PC-9 (cell line): ENCODE measurements at regions not wholly inside any gene's neighbourhood (a gene's known extent, or its start where the extent isn't known, plus 50 kb on each side); places are given as distances from the start of the nearest gene placed in this dataset.

Experiments
- BruUV-seq: library from RNA; stranded (reverse); fragments of 400-500 nt; replicated peaks from 2 replicates; lab custom pipeline; 2021; lab: Mats Ljungman, UMichigan
- CTCF ChIA-PET: fragments of 300-600 bp; sonication (Branson Sonifier 250); formaldehyde crosslinking; loops from one replicate; lab custom pipeline; 2022; ENCODE audit warnings: antibody characterized with exemption; lab: Charles Lee
- POLR2A ChIA-PET: fragments of 300-600 bp; sonication (Branson Sonifier 250); formaldehyde crosslinking; loops from one replicate; lab custom pipeline; 2022; ENCODE audit warnings: antibody characterized with exemption; ENCODE audit not compliant: unreplicated experiment; lab: Charles Lee
- DNase-seq, 2 experiments: peaks; one replicate each; pipeline versions ENCODE4 v3.0.0 to v3.0.0-alpha.2; 2015 to 2022; ENCODE audit warnings: mixed read lengths in 1 of 2
- H2AFZ ChIP-seq: fragments of 200-600 bp; sonication (generic); 2 replicates; pipeline ENCODE4 v1.8.1; 2017; ENCODE audit warnings: antibody characterized with exemption
- H3F3A ChIP-seq: fragments of 200-600 bp; sonication (generic); 2 replicates; pipeline ENCODE4 v1.8.1; 2017; ENCODE audit warnings: antibody characterized with exemption, mild to moderate bottlenecking, low read depth; ENCODE audit not compliant: insufficient read depth
- H3K27ac ChIP-seq: fragments of 200-600 bp; sonication (generic); 2 replicates; pipeline ENCODE4 v1.6.1; 2016; ENCODE audit warnings: mixed run types
- H3K27me3 ChIP-seq: fragments of 200-600 bp; sonication (generic); 2 replicates; pipeline ENCODE4 v1.6.1; 2016; ENCODE audit warnings: low read depth, mixed run types; ENCODE audit not compliant: insufficient read depth
- H3K36me3 ChIP-seq: fragments of 200-600 bp; sonication (generic); 2 replicates; pipeline ENCODE4 v1.6.1; 2016; ENCODE audit warnings: low read depth, mixed run types
- H3K4me1 ChIP-seq: fragments of 200-600 bp; sonication (generic); replicated peaks from 2 replicates; pipeline ENCODE4 v1.6.1; 2016; ENCODE audit warnings: mixed run types; ENCODE audit not compliant: insufficient read depth
- H3K4me2 ChIP-seq: fragments of 200-600 bp; sonication (generic); 2 replicates; pipeline ENCODE4 v1.6.1; 2017; ENCODE audit warnings: mixed run types
- H3K4me3 ChIP-seq: fragments of 200-600 bp; sonication (generic); 2 replicates; pipeline ENCODE4 v1.6.1; 2016; ENCODE audit warnings: mixed run types
- H3K79me2 ChIP-seq: fragments of 200-600 bp; sonication (generic); 2 replicates; pipeline ENCODE4 v1.6.1; 2017; ENCODE audit warnings: low read depth, mixed run types
- H3K9me2 ChIP-seq: fragments of 200-600 bp; sonication (generic); 2 replicates; pipeline ENCODE4 v1.8.1; 2017; ENCODE audit warnings: mild to moderate bottlenecking; ENCODE audit not compliant: insufficient read depth
- H3K9me3 ChIP-seq: fragments of 200-600 bp; sonication (generic); 2 replicates; pipeline ENCODE4 v1.8.1; 2016; ENCODE audit warnings: low read depth; ENCODE audit not compliant: insufficient read depth
- H4K20me1 ChIP-seq: fragments of 200-600 bp; sonication (generic); 2 replicates; pipeline ENCODE4 v1.8.1; 2017; ENCODE audit not compliant: insufficient read depth
- CTCF ChIP-seq: fragments of 200-600 bp; sonication (generic); conservative IDR thresholded peaks from 2 replicates; pipeline ENCODE4 v1.6.1; 2017; ENCODE audit warnings: mixed run types, antibody characterized with exemption, mild to moderate bottlenecking, moderate library complexity
- EZH2 ChIP-seq: fragments of 200-600 bp; sonication (generic); IDR thresholded peaks from 2 replicates; pipeline ENCODE4 v1.8.0; 2017; ENCODE audit warnings: antibody characterized with exemption, low read depth
- intact Hi-C: fragments of 100-400 bp; cut with micrococcal nuclease; formaldehyde crosslinking; loops from one replicate; pipeline ENCODE4 v1.10.0; 2022; ENCODE audit not compliant: unreplicated experiment

GRCh38 chr1:218946147-218946546, 227.5 kb upstream of the LYPLAL1 start:
- no peaks in the 10 kb centered on the region for H3K9me2 ChIP-seq
- H4K20me1 ChIP-seq, result no peaks in the 10 kb centered on the region
- no peak for DNase-seq
- ChIA-PET POLR2A (no interaction called here), CTCF (no interaction called here)
- H3K4me2 ChIP-seq, result no peak overlapping the region
- intact Hi-C loops, result no loop called here
- H2AFZ ChIP-seq, result no peak overlapping the region
- no peaks in the 10 kb centered on the region for H3K27me3 ChIP-seq
- H3K9me3 ChIP-seq, result peaks cover 16% of the 10 kb centered on the region; the same call in 1 of the 2 replicates
- H3K4me1 ChIP-seq, result 0 out of 2 replicates have a peak, but pooled peaks cover 8% of the 10 kb centered on the region
- no peaks in the 10 kb centered on the region for H3F3A ChIP-seq
- TF ChIP-seq EZH2, result no peak
- TF ChIP-seq CTCF, result no peak
- no TSS peak for BruUV-seq
- H3K36me3 ChIP-seq, result no peaks in the 10 kb centered on the region
- H3K27ac ChIP-seq, result no peak overlapping the region
- H3K4me3 ChIP-seq, result no peak overlapping the region
- H3K79me2 ChIP-seq, result no peaks in the 10 kb centered on the region

- no peak for DNase-seq
- Histone ChIP-seq H3K4me1 (0 out of 2 replicates have a peak, but pooled peaks cover 8% of the 10 kb centered on the region), H3K4me3 (no peak overlapping the region), H3K79me2 (no peaks in the 10 kb centered on the region), H2AFZ (no peak overlapping the region), H3K27me3 (no peaks in the 10 kb centered on the region), H3K9me3 (peaks cover 13% of the 10 kb centered on the region; the same call in 1 of the 2 replicates), H3K36me3 (no peaks in the 10 kb centered on the region), H3K4me2 (no peak overlapping the region), H3K27ac (no peak overlapping the region), H4K20me1 (no peaks in the 10 kb centered on the region), H3K9me2 (no peaks in the 10 kb centered on the region), H3F3A (no peaks in the 10 kb centered on the region)
- CTCF ChIA-PET, result no interaction called here
- TF ChIP-seq EZH2 (no peak), CTCF (no peak)
- POLR2A ChIA-PET, result no interaction called here
- no TSS peak for BruUV-seq
- intact Hi-C loops, result no loop called here
These were observed 225.2 kb upstream of the LYPLAL1 start for GRCh38 chr1:218948446-218948845.

- no peak for DNase-seq
- no peak overlapping the region for H3K4me3 ChIP-seq
- no peaks in the 10 kb centered on the region for H3K4me1 ChIP-seq
- no peaks in the 10 kb centered on the region for H3K27me3 ChIP-seq
- ChIA-PET POLR2A (interaction anchor here (0.7 kb wide), 2 partner anchors 8 to 224 kb away, joined by 4 to 5 read pairs; no protein-coding TSS in a partner anchor), CTCF (no interaction called here)
- no peaks in the 10 kb centered on the region for H3K36me3 ChIP-seq
- no peak overlapping the region for H3K27ac ChIP-seq
- no peak overlapping the region for H3K4me2 ChIP-seq
- no peaks in the 10 kb centered on the region for H3K9me3 ChIP-seq
- no peak for TF ChIP-seq CTCF
- TF ChIP-seq EZH2, result no peak
- H2AFZ ChIP-seq, result no peak overlapping the region
- H4K20me1 ChIP-seq, result no peaks in the 10 kb centered on the region
- BruUV-seq, result no TSS peak
- H3K79me2 ChIP-seq, result no peaks in the 10 kb centered on the region
- H3F3A ChIP-seq, result no peaks in the 10 kb centered on the region
- intact Hi-C loops, result no loop called here
- no peaks in the 10 kb centered on the region for H3K9me2 ChIP-seq
These were observed 220.3 kb upstream of the LYPLAL1 start for GRCh38 chr1:218953386-218953785.
